ENCODE measurements at regions not wholly inside any gene's neighbourhood (a gene's known extent, or its start where the extent isn't known, plus 50 kb on each side); places are given as distances from the start of the nearest gene placed in this dataset.

DNA sequence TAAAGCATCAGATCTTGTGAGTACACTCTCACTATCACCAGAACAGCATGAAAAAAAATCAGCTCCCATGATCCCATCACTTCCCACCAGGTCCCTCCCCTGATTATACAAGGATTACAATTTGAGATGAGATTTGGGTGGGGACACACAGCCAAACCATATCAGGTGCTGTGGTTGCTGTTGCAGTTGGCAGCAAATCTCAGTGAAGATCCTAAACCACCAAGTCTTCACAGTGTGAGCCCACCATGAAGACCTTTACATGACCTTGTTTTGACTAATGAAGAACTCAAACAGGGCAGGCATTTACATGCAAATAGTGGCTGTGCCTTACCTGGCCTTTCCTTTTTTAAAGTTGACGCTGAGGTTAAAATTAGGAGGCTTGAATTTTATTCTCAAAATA is 242.6 kb downstream of the ACTR3B start:
- H3K4me3 ChIP-seq, result no peak overlapping the region
- DNase-seq (no peak), ATAC-seq (ENCODE audit: low FRiP score in 2 of 2) (no peak)
- TF ChIP-seq POLR2A (IDR thresholded peaks at IDR 0.05), result no peak
- TF ChIP-seq EP300 (IDR thresholded peaks at IDR 0.05), result no peak
- TF ChIP-seq POLR2AphosphoS5 (IDR thresholded peaks at IDR 0.05), result no peak
- TF ChIP-seq, protein P1, sequence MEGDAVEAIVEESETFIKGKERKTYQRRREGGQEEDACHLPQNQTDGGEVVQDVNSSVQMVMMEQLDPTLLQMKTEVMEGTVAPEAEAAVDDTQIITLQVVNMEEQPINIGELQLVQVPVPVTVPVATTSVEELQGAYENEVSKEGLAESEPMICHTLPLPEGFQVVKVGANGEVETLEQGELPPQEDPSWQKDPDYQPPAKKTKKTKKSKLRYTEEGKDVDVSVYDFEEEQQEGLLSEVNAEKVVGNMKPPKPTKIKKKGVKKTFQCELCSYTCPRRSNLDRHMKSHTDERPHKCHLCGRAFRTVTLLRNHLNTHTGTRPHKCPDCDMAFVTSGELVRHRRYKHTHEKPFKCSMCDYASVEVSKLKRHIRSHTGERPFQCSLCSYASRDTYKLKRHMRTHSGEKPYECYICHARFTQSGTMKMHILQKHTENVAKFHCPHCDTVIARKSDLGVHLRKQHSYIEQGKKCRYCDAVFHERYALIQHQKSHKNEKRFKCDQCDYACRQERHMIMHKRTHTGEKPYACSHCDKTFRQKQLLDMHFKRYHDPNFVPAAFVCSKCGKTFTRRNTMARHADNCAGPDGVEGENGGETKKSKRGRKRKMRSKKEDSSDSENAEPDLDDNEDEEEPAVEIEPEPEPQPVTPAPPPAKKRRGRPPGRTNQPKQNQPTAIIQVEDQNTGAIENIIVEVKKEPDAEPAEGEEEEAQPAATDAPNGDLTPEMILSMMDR (IDR thresholded peaks at IDR 0.05), result no peak
- H3K9me3 ChIP-seq, result no peaks in the 10 kb centered on the region
- no peaks in the 10 kb centered on the region for H3K4me1 ChIP-seq
- H3K36me3 ChIP-seq, result no peaks in the 10 kb centered on the region
- no peaks in the 10 kb centered on the region for H3K27me3 ChIP-seq
- H3K27ac ChIP-seq, result no peak overlapping the region
- 76% methylated on average over 1 of the region's 1 CpG for WGBS, 2 donors

DNA sequence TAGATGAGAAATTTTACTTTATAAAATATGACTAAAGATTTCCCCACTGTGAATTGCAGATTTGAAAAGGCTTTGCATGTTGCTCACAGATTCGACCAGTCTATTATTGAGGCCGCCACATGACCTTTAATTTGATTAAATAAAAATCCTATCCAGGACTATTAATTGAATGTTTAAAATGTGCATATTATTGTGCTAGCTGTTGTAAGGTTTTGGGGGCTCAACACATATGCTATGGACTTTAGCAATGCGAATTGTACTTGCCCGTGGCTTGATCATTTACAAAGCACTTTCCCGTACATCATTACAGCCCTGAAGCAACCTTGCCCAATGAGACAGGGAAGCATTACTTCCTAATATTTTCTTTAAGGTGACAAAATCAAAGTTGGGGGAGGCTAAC is 243.0 kb downstream of the ACTR3B start:
- ATAC-seq (ENCODE audit: low FRiP score in 2 of 2), result no peak
- Histone ChIP-seq H3K9me3 (no peaks in the 10 kb centered on the region), H3K27ac (no peak overlapping the region), H3K4me1 (no peaks in the 10 kb centered on the region), H3K27me3 (no peaks in the 10 kb centered on the region), H3K36me3 (no peaks in the 10 kb centered on the region), H3K4me3 (no peak overlapping the region)
- WGBS, 2 donors, result 86 to 90% methylated on average over 5 of the region's 5 CpGs
- DNase-seq, result no peak
- TF ChIP-seq EP300 (IDR thresholded peaks at IDR 0.05) (no peak), POLR2AphosphoS5 (IDR thresholded peaks at IDR 0.05) (no peak), POLR2A (IDR thresholded peaks at IDR 0.05) (no peak)
- TF ChIP-seq, protein P1 (IDR thresholded peaks at IDR 0.05), result no peak

DNA sequence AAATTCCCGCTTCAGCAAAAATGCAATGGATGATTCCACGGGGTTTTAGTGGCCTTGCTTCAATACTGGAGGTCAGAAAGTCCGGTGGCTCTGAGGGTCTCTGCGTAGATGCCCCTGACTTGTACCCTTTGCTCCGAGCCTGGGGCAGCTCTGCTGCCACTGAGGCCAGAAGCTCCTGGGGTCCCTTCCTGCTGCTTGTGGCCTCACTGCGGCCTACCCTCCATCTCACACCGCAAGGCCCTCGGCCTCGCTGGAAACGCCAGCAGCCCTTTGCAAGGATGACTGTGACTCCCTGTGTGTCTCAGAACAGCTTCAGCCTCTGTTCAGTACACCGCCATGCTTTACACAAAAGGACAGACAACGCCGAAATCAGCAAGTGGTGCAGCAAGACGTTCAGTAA is 244.8 kb downstream of the ACTR3B start:
- DNase-seq, result peak in 1 of 2 donors; percentile 17
- Histone ChIP-seq H3K9me3 (no peaks in the 10 kb centered on the region), H3K27me3 (no peaks in the 10 kb centered on the region), H3K36me3 (no peaks in the 10 kb centered on the region), H3K4me1 (no peaks in the 10 kb centered on the region), H3K27ac (no peak overlapping the region), H3K4me3 (no peak overlapping the region)
- ATAC-seq (ENCODE audit: low FRiP score in 2 of 2), result no peak
- TF ChIP-seq, protein P1 (IDR thresholded peaks at IDR 0.05), result no peak
- TF ChIP-seq EP300 (IDR thresholded peaks at IDR 0.05), result no peak
- TF ChIP-seq POLR2AphosphoS5 (IDR thresholded peaks at IDR 0.05), result no peak
- TF ChIP-seq POLR2A (IDR thresholded peaks at IDR 0.05), result no peak
- 87 to 89% methylated on average over 12 to 14 of the region's 14 CpGs for WGBS, 2 donors

DNA sequence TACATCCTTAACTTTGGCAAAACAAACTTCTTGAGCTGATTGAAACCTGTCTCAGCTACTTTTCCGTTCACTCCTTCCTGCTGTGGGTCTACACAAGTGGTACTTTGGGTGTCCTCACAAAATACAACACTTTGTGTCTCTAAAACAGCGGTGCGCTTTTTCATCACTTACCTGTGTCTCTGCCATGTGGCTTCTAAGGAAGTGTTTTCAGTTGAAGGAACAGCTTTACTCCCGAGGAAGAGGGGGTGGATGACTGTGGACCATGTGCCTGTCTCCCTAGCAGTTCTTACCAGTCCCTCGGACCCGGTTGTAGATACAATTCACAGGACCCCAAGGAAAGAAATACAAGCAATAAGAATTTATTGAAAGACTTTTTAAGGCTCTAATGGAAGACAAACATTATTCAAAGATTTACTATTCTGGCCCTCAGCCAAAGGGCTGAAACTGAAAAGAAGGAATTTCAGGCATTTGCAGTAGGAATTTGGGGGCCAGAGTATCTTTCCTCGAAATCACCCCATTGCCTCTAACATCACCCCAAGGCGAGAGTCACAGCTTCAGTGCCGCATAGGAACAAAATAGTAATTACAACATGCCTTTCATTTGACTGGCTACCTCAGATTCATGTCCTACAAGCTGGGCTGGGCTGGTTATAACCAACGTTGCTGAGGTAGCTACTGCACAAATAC is 246.3 kb downstream of the ACTR3B start:
- Histone ChIP-seq H3K36me3 (no peaks in the 10 kb centered on the region), H3K4me1 (no peaks in the 10 kb centered on the region), H3K27ac (no peak overlapping the region), H3K27me3 (no peaks in the 10 kb centered on the region), H3K4me3 (no peak overlapping the region), H3K9me3 (no peaks in the 10 kb centered on the region)
- no peak for DNase-seq
- WGBS, 2 donors, result 53 to 70% methylated on average over 9 to 10 of the region's 10 CpGs
- no peak for TF ChIP-seq EP300 (IDR thresholded peaks at IDR 0.05)
- no peak for TF ChIP-seq POLR2AphosphoS5 (IDR thresholded peaks at IDR 0.05)
- TF ChIP-seq POLR2A (IDR thresholded peaks at IDR 0.05), result no peak
- no peak for ATAC-seq (ENCODE audit: low FRiP score in 2 of 2)

DNA sequence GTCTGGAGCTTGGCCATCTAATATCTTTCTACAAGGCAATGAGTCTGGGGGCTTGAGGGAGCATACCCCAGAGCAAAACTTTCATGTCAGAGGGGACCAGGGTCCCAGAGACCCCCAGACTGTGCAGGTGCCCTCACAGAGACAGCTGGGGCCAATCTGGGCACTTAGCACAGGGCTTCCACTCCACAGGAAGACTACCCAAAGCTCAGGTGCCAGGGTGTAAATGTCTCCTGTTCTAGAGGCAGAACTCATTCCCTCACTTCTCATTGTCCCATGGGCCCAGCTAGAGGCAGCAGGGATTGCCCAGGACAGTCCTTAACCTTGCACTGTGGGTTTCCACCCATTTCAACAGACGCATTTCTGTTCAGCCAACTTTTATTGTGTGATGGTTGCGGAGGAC is 246.9 kb downstream of the ACTR3B start:
- WGBS, 2 donors, result 97 to 100% methylated on average over 2 of the region's 2 CpGs
- Histone ChIP-seq H3K9me3 (no peaks in the 10 kb centered on the region), H3K27me3 (no peaks in the 10 kb centered on the region), H3K36me3 (no peaks in the 10 kb centered on the region), H3K4me1 (no peaks in the 10 kb centered on the region), H3K27ac (no peak overlapping the region), H3K4me3 (no peak overlapping the region)
- DNase-seq (no peak), ATAC-seq (ENCODE audit: low FRiP score in 2 of 2) (no peak)
- no peak for TF ChIP-seq POLR2AphosphoS5 (IDR thresholded peaks at IDR 0.05)
- no peak for TF ChIP-seq POLR2A (IDR thresholded peaks at IDR 0.05)
- TF ChIP-seq EP300 (IDR thresholded peaks at IDR 0.05), result no peak
- TF ChIP-seq, protein P1 (IDR thresholded peaks at IDR 0.05), result no peak
